NCI-H2107 (cell line): ENCODE measurements at regions not wholly inside any gene's neighbourhood (a gene's known extent, or its start where the extent isn't known, plus 50 kb on each side); places are given as distances from the start of the nearest gene placed in this dataset.
"Not testable (repeated sequence)": the region's sequence is repeated elsewhere in the genome, so short reads cannot be mapped to it uniquely, and the experiment has no call there.

Experiments used
- DNase-seq: peaks from one replicate; lab custom pipeline; 2025; lab: John Stamatoyannopoulos, UW

GRCh38 chr11:29627541-29627940, 389.3 kb downstream of the KCNA4 start:
- DNase-seq = no peak

GRCh38 chr11:29623144-29623722, 393.6 kb downstream of the KCNA4 start:
- no peak for DNase-seq

DNA sequence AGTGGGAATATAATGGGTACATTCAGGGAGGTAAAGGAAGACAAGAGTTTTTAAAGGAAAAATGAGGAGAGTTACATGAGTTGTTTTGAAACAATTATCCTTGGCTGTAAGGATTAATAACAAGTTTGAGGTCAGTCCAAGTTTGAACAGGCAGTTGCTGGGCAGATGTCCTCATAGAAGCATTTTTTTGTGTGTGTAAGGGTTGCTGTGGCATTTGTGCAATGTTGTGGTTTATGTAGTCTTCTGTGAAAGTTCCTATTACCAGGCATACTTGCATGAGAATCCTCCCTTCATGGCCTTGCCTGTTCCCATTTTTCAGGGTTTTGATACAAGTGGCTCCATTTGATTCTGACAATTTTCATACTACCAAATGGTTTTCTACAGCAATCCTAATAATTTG, 400.2 kb downstream of the KCNA4 start:
- DNase-seq = no peak

DNA sequence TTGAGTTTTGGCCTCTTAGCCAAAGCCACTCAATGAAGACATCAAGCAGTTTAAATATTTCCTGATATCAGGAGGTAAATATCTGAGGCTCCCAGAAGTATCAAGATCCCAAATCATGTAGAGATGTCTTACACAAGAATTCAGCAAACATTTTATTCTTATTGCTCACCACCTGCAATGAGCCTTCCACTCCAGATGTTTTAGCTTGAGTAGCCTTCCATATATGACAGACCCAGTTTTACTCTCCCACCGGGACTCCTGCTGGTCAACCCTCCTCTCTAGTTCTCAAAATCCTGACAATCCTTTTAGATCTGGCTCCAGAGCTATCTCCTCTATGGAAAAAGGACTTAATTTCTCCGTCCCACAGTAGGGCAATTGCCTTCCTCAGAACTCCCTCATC, 404.4 kb downstream of the KCNA4 start:
- no peak for DNase-seq

- no peak for DNase-seq
Observed at GRCh38 chr11:29606330-29607031, 410.3 kb downstream of the KCNA4 start.

- not testable (repeated sequence) for DNase-seq
Observed at GRCh38 chr11:29600151-29600575, 416.7 kb downstream of the KCNA4 start.

DNA sequence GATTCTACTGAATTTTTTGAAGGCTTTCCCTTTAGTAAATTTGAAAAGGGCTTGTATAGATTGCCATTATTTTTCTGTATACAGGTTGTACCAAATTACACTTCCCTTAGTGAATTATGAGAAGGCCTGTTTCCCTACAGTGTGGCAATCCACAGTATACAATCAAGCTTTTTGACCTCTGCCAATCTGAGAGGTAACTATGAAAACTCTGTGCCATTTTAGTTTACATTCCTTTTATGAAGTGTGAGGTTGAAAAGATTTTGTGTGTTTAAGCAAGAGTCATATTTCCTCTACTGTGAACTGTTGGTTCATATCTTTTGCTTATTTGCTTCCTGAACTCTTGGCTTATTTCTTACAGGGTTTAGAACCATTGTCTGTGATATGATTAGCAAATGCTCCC, 432.5 kb downstream of the KCNA4 start:
- DNase-seq = no peak

GRCh38 chr11:29578806-29579205, 438.0 kb downstream of the KCNA4 start:
- no peak for DNase-seq

DNA sequence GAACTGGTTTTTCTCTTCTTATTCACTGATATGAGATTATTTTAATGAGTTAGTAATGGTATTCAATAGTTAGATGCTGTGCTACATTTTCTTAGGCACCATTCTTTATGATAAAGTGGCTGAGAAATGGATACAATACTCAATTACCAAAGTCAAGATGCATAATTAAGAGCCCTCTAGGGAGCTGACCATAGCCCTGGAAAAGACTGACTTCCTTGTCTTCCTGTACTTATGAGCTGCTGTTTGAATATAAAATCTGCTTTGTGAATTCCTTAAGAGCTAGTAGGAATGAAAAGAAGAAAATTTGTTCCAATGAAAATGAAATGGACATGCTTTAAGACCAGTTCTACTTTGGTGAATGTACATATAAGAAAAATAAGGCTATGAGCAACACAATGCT, 452.3 kb downstream of the KCNA4 start:
- no peak for DNase-seq

GRCh38 chr11:29562183-29562582, 454.6 kb downstream of the KCNA4 start:
- no peak for DNase-seq

- DNase-seq = no peak
Observed at GRCh38 chr11:29553990-29554389, 462.8 kb downstream of the KCNA4 start.

DNA sequence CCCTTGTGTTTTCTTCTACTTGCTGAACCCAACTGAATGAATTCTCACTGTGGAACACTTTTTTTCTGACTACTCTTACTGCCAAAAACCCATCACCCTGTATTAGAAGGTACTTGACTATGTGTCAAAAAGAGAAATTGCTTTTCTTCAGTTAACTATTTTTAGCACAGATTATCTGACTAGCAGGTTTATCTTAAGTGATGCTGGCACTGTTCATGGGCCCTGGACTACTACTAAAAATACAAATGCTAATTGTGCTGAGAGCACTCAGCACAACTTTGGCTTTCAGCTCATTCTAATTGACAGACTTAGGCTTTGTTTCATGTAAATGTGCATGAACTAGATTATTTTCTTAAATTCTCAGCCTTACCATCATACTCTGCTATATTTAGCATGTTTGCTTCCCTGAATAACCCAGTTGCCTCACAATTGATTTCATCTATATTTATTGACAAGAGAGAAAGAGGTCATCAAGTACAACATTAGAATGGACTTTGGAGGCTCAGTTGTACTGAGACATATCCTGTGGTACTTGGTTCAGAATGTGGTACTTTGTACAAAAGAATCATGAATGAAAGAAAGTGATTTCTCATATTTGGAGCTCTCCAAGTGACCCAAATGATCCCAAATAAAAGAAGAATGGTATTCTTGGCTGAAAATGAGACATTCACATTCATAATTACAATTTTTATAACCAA, 478.3 kb downstream of the KCNA4 start:
- no peak for DNase-seq

DNA sequence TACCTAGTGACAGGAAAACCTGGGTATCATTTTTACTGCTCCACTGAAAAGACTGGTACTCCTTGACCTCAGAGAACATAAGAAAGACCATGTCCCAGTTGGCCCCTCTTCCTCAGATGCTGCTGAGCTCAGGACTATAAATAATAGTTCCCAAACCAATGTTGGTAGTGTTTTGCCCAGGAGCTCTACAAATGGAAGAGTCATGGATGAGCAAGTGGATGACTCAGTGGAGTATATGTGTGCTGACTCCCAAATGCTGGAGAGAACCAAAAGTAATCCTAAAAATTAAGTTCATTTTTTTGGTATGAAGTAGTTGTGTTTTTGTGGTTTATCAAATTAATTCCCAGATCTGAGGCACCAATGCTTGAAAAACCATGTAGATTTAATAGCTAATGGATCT, 482.0 kb downstream of the KCNA4 start:
- DNase-seq = no peak

GRCh38 chr11:29530961-29531360, 485.9 kb downstream of the KCNA4 start:
- no peak for DNase-seq

GRCh38 chr11:29527391-29527936, 489.4 kb downstream of the KCNA4 start:
- no peak for DNase-seq

GRCh38 chr11:29518389-29519174, 498.2 kb downstream of the KCNA4 start:
- DNase-seq = no peak

- no peak for DNase-seq
Observed at GRCh38 chr11:29511394-29511793, 505.4 kb downstream of the KCNA4 start.

DNA sequence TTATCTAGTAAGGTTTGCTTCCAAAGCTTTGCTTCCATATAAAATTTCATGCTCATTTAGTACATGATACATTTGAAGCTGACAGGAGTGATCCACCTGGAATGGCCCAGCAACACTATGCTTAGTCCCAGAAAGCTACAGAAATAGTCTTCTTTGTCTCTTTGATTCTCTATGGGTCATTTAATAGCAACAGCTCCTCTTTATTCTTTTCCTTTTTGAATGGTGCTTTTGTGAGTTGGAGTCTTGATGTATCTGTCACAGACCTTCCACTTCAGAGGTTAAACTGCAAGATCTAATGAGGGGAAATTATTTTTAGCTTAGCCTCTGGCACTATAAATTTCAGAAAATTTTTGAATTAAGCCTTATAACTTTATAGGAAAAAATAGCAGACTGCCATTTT, 509.5 kb downstream of the KCNA4 start:
- no peak for DNase-seq

GRCh38 chr11:29495676-29496075, 521.2 kb downstream of the KCNA4 start:
- DNase-seq = no peak

GRCh38 chr11:29490938-29491337, 525.9 kb downstream of the KCNA4 start:
- DNase-seq = no peak

DNA sequence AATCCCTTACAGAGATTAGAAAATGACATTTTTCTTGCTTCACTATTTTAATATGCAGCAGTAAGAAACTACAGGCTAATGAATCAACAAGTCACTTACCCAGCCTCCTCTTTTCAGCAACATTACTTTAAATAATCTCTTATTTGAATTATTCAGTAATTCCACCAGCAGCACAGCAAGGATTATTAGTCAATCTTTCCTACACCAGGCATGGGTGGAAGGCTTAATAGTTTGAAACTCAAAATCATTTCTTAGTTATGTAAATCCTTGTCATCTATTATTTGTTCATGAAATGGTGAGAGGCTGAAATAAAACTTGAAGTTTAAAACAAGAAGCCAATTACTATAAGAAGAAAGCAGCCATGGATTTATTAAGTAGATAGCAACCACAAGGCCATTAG, 530.5 kb downstream of the KCNA4 start:
- DNase-seq = no peak

DNA sequence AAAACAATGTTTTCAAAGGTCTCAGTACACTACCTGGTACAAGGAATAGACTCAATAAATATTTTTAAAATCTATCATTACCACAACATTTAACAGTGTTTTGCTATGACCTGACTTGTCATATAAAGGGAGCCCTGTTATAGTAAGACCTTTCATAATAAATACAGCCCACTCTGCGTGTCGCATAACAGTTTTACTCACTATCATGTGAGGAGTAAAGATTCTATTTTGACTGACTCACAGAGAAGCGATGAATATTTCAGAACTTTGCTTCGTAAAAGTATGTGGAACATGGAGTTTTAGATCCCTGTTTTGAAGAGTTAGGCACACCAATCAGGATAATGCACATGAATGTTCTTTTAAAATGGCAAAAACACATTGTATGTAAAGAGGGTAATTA, 531.2 kb downstream of the KCNA4 start:
- DNase-seq = no peak
